Thymus (tissue), 11 donors: ENCODE measurements at regions not wholly inside any gene's neighbourhood (a gene's known extent, or its start where the extent isn't known, plus 50 kb on each side); places are given as distances from the start of the nearest gene placed in this dataset.
"Not testable (repeated sequence)": the region's sequence is repeated elsewhere in the genome, so short reads cannot be mapped to it uniquely, and the experiment has no call there.

ENCODE experiments used
- DNase-seq, 9 donors: peaks; one replicate each; pipeline ENCODE4 v3.0.0-alpha.2; 2013; ENCODE audit warnings: low spot score in 9 of 9, low read depth in 6 of 9, missing footprints in 1 of 9
- H3K27ac ChIP-seq, 2 donors: one replicate each; pipeline ENCODE4 v1.5.1; 2013; ENCODE audit warnings: control low read depth in 1 of 2, low read depth in 1 of 2, low read length in 1 of 2, mild to moderate bottlenecking in 1 of 2, moderate library complexity in 1 of 2
- H3K27me3 ChIP-seq, 2 donors: one replicate each; pipeline ENCODE4 v1.5.1; 2013; ENCODE audit warnings: low read length in 1 of 2; ENCODE audit not compliant: control insufficient read depth in 2 of 2, insufficient read depth in 1 of 2
- H3K36me3 ChIP-seq, 2 donors: one replicate each; pipeline ENCODE4 v1.5.1; 2013; ENCODE audit warnings: low read length in 1 of 2, mild to moderate bottlenecking in 1 of 2, moderate library complexity in 1 of 2; ENCODE audit not compliant: control insufficient read depth in 2 of 2, insufficient read depth in 2 of 2
- H3K4me1 ChIP-seq, 2 donors: one replicate each; pipeline ENCODE4 v1.5.1; 2013; ENCODE audit warnings: low read length in 2 of 2; ENCODE audit not compliant: control insufficient read depth in 2 of 2, insufficient read depth in 2 of 2
- H3K4me3 ChIP-seq, 2 donors: one replicate each; pipeline ENCODE4 v1.5.1; 2013; ENCODE audit warnings: low read length in 2 of 2, control low read depth in 1 of 2, mild to moderate bottlenecking in 1 of 2
- H3K9me3 ChIP-seq, 2 donors: one replicate each; pipeline ENCODE4 v1.5.1; 2013; ENCODE audit warnings: low read length in 1 of 2, mild to moderate bottlenecking in 1 of 2; ENCODE audit not compliant: control insufficient read depth in 2 of 2, insufficient read depth in 1 of 2
- WGBS: extraction: QIAGEN DNeasy Blood & Tissue Kit; methylation state at CpG from one replicate; pipeline ENCODE4 v1.1.7; 2013; 5-methylcytosine and 5-hydroxymethylcytosine counted together
- donor health status: healthy.

- H3K36me3 ChIP-seq, result no peaks in the 10 kb centered on the region
- no peak for DNase-seq
- no peaks in the 10 kb centered on the region for H3K9me3 ChIP-seq
- no peaks in the 10 kb centered on the region for H3K27me3 ChIP-seq
- H3K4me1 ChIP-seq, result peaks cover 0 to 8% of the 10 kb centered on the region in 2 donors
- H3K4me3 ChIP-seq, result no peak overlapping the region
- no peak overlapping the region for H3K27ac ChIP-seq
- WGBS, result 83% methylated on average over 9 of the region's 9 CpGs
Observed at GRCh38 chr3:177249203-177249602, 51.9 kb upstream of the TBL1XR1 start.

GRCh38 chr3:177250151-177250550 is 52.9 kb upstream of the TBL1XR1 start:
- WGBS, result 98% methylated on average over 1 of the region's 1 CpG

GRCh38 chr3:177251755-177252154 is 54.5 kb upstream of the TBL1XR1 start:
- WGBS, result 98% methylated on average over 4 of the region's 4 CpGs
- Histone ChIP-seq H3K27me3 (no peaks in the 10 kb centered on the region), H3K27ac (no peak overlapping the region)

More at GRCh38 chr3:177250151-177250550, 52.9 kb upstream of the TBL1XR1 start:
- H3K27me3 ChIP-seq, result no peaks in the 10 kb centered on the region
- H3K9me3 ChIP-seq, result no peaks in the 10 kb centered on the region
- DNase-seq, result no peak
- H3K27ac ChIP-seq, result no peak overlapping the region
- no peaks in the 10 kb centered on the region for H3K4me1 ChIP-seq
- no peak overlapping the region for H3K4me3 ChIP-seq
- H3K36me3 ChIP-seq, result no peaks in the 10 kb centered on the region

GRCh38 chr3:177257006-177257405 is 59.7 kb upstream of the TBL1XR1 start:
- Histone ChIP-seq H3K27ac (no peak overlapping the region), H3K4me1 (no peaks in the 10 kb centered on the region), H3K27me3 (no peaks in the 10 kb centered on the region), H3K4me3 (no peak overlapping the region), H3K36me3 (no peaks in the 10 kb centered on the region), H3K9me3 (no peaks in the 10 kb centered on the region)
- DNase-seq, result no peak
- WGBS, result 99% methylated on average over 1 of the region's 1 CpG

More at GRCh38 chr3:177251755-177252154, 54.5 kb upstream of the TBL1XR1 start:
- Histone ChIP-seq H3K4me3 (no peak overlapping the region), H3K9me3 (no peaks in the 10 kb centered on the region), H3K36me3 (no peaks in the 10 kb centered on the region), H3K4me1 (no peaks in the 10 kb centered on the region)
- DNase-seq, result no peak

GRCh38 chr3:177257625-177258024 is 60.3 kb upstream of the TBL1XR1 start:
- H3K9me3 ChIP-seq, result no peaks in the 10 kb centered on the region
- no peak for DNase-seq
- 96% methylated on average over 2 of the region's 2 CpGs for WGBS

GRCh38 chr3:177262396-177262795 is 65.1 kb upstream of the TBL1XR1 start:
- Histone ChIP-seq H3K27ac (no peak overlapping the region), H3K9me3 (no peaks in the 10 kb centered on the region), H3K4me3 (no peak overlapping the region), H3K4me1 (peaks cover 0 to 3% of the 10 kb centered on the region in 2 donors), H3K36me3 (no peaks in the 10 kb centered on the region), H3K27me3 (no peaks in the 10 kb centered on the region)
- WGBS, result 97% methylated on average over 5 of the region's 5 CpGs
- DNase-seq, result no peak

More at GRCh38 chr3:177257625-177258024, 60.3 kb upstream of the TBL1XR1 start:
- Histone ChIP-seq H3K4me3 (no peak overlapping the region), H3K27me3 (no peaks in the 10 kb centered on the region), H3K4me1 (no peaks in the 10 kb centered on the region), H3K36me3 (no peaks in the 10 kb centered on the region), H3K27ac (no peak overlapping the region)

- peaks cover 0 to 3% of the 10 kb centered on the region in 2 donors for H3K4me1 ChIP-seq
- H3K27ac ChIP-seq, result no peak overlapping the region
- WGBS, result 63% methylated on average over 8 of the region's 8 CpGs
- H3K9me3 ChIP-seq, result no peaks in the 10 kb centered on the region
- no peaks in the 10 kb centered on the region for H3K36me3 ChIP-seq
- no peaks in the 10 kb centered on the region for H3K27me3 ChIP-seq
- no peak for DNase-seq
- no peak overlapping the region for H3K4me3 ChIP-seq
Observed at GRCh38 chr3:177263615-177264368, 66.5 kb upstream of the TBL1XR1 start.

- H3K4me3 ChIP-seq, DNase-seq: not testable (repeated sequence)
- 99% methylated on average over 36 of the region's 36 CpGs for WGBS
Observed at GRCh38 chr3:177271811-177272501, 74.7 kb upstream of the TBL1XR1 start.

GRCh38 chr3:177278016-177278415 is 80.7 kb upstream of the TBL1XR1 start:
- Histone ChIP-seq H3K27ac (no peak overlapping the region), H3K9me3 (peaks cover 0 to 13% of the 10 kb centered on the region in 2 donors), H3K4me3 (no peak overlapping the region), H3K27me3 (no peaks in the 10 kb centered on the region), H3K36me3 (no peaks in the 10 kb centered on the region), H3K4me1 (peaks cover 13 to 21% of the 10 kb centered on the region in 2 donors)
- DNase-seq, result no peak

More at GRCh38 chr3:177271811-177272501, 74.7 kb upstream of the TBL1XR1 start:
- H3K27ac ChIP-seq, H3K27me3 ChIP-seq, H3K9me3 ChIP-seq, H3K4me1 ChIP-seq, H3K36me3 ChIP-seq: not testable (repeated sequence)
